ENCODE measurements at regions not wholly inside any gene's neighbourhood (a gene's known extent, or its start where the extent isn't known, plus 50 kb on each side); places are given as distances from the start of the nearest gene placed in this dataset.

- DNase-seq, result no peak
Measured at GRCh38 chr11:15390857-15391256, 276.1 kb downstream of the INSC start.

- no peak for DNase-seq
Measured at GRCh38 chr11:15396778-15397177, 282.1 kb downstream of the INSC start.

GRCh38 chr11:15406851-15407351 lies 292.2 kb downstream of the INSC start:
- DNase-seq, result no peak

- no peak for DNase-seq
Measured at GRCh38 chr11:15412054-15412453, 297.3 kb downstream of the INSC start.

GRCh38 chr11:15418921-15419320 lies 304.2 kb downstream of the INSC start:
- DNase-seq, result no peak

- DNase-seq, result no peak
Measured at GRCh38 chr11:15419696-15420095, 305.0 kb downstream of the INSC start.

GRCh38 chr11:15430381-15430780 lies 315.7 kb downstream of the INSC start:
- no peak for DNase-seq

GRCh38 chr11:15434529-15434928 lies 319.8 kb downstream of the INSC start:
- DNase-seq, result no peak

- DNase-seq, result no peak
Measured at GRCh38 chr11:15446315-15446714, 331.6 kb downstream of the INSC start.

GRCh38 chr11:15446929-15447328 lies 332.2 kb downstream of the INSC start:
- no peak for DNase-seq

- no peak for DNase-seq
Measured at GRCh38 chr11:15451713-15452112, 337.0 kb downstream of the INSC start.

- DNase-seq, result no peak
Measured at GRCh38 chr11:15453211-15453765, 338.6 kb downstream of the INSC start.

- no peak for DNase-seq
Measured at GRCh38 chr11:15468466-15468865, 353.7 kb downstream of the INSC start.

- DNase-seq, result no peak
Measured at GRCh38 chr11:15471048-15471894, 356.5 kb downstream of the INSC start.

- DNase-seq, result no peak
Measured at GRCh38 chr11:15471895-15472799, 357.4 kb downstream of the INSC start.

GRCh38 chr11:15473954-15474837 lies 359.5 kb downstream of the INSC start:
- DNase-seq, result no peak

- no peak for DNase-seq
Measured at GRCh38 chr11:15476371-15476917, 361.7 kb downstream of the INSC start.

GRCh38 chr11:15481871-15482270 lies 367.1 kb downstream of the INSC start:
- DNase-seq, result no peak

GRCh38 chr11:15483205-15483604 lies 368.5 kb downstream of the INSC start:
- DNase-seq, result no peak

- DNase-seq, result no peak
Measured at GRCh38 chr11:15484398-15484797, 369.7 kb downstream of the INSC start.

- DNase-seq, result no peak
Measured at GRCh38 chr11:15485432-15485831, 370.7 kb downstream of the INSC start.

- no peak for DNase-seq
Measured at GRCh38 chr11:15489281-15489680, 374.6 kb downstream of the INSC start.
